ENCODE measurements at regions not wholly inside any gene's neighbourhood (a gene's known extent, or its start where the extent isn't known, plus 50 kb on each side); places are given as distances from the start of the nearest gene placed in this dataset.

- TF ChIP-seq REST (IDR thresholded peaks at IDR 0.05; ENCODE audit: low read depth, low read length) (no peak), YY1 (IDR thresholded peaks at IDR 0.05; ENCODE audit: low read depth, low read length) (no peak), MYC (IDR thresholded peaks at IDR 0.05; ENCODE audit: insufficient read depth, insufficient read length, insufficient replicate concordance, low read length, severe bottlenecking) (no peak), ZNF24 (IDR thresholded peaks at IDR 0.05) (no peak)
These were observed 180.9 kb downstream of the PTGER3 start (continued) for GRCh38 chr1:70866542-70867264.

DNA sequence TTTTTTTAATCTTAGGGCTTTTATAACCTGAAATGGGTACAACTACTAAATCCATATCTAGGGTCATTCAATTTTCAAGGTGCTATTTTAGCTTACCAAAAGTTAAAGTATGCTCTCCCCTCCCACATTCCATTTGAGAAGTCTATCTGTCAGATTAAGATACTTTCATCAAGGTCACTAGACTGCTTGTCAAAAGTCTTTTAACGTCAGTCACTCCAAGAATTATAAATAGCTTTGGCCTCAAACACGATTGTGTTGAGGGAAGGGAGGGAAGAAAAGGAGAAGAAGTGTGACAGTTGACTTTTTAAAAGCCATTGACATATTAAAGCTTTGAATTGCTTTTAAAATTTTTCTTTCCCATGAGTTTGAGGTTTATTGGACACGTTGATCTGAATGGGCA is 175.8 kb downstream of the PTGER3 start:
- Histone ChIP-seq H2AFZ (ENCODE audit: control insufficient read depth, low read depth, low read length) (no peak overlapping the region), H3K36me3 (ENCODE audit: control insufficient read depth in 2 of 2, insufficient read depth in 2 of 2, low read length in 1 of 2) (no peaks in the 10 kb centered on the region), H3K4me3 (no peak overlapping the region), H3K9ac (ENCODE audit: control insufficient read depth, insufficient read depth, low read length) (no peak overlapping the region), H3K27me3 (replicated peaks in 1 of 2; ENCODE audit: control insufficient read depth in 2 of 2, insufficient read depth in 2 of 2, low read length in 1 of 2) (no peaks in the 10 kb centered on the region; a peak in 1 of 4 replicates), H4K20me1 (ENCODE audit: control insufficient read depth, insufficient read depth) (no peaks in the 10 kb centered on the region), H3K4me1 (ENCODE audit: control insufficient read depth, insufficient read depth, low read length) (no peaks in the 10 kb centered on the region), H3K4me2 (ENCODE audit: control insufficient read depth, insufficient read depth) (no peak overlapping the region), H3K79me2 (ENCODE audit: control insufficient read depth, insufficient read depth, low read length) (no peaks in the 10 kb centered on the region), H3K27ac (ENCODE audit: control insufficient read depth, insufficient read depth) (no peak overlapping the region), H3K9me3 (replicated peaks; ENCODE audit: control insufficient read depth, insufficient read depth, low read length) (no peaks in the 10 kb centered on the region)
- 0% methylated on average over 3 of the region's 3 CpGs for WGBS (ENCODE audit: insufficient coverage, insufficient replicate concordance, low lambda C conversion rate, missing lambda C conversion rate)
- no TSS peak for BruUV-seq (replicated peaks)
- no peak for DNase-seq (ENCODE audit: low read depth, low spot score)
- RAD21 ChIA-PET (ENCODE audit: unreplicated experiment): no interaction called here
- CTCF ChIA-PET: interaction anchor here (1.6 kb wide), 1 partner anchor 25 kb away, joined by 4 read pairs; no protein-coding TSS in a partner anchor
- POLR2A ChIA-PET: no interaction called here
- ATAC-seq: no peak
- SMC1A ChIA-PET (ENCODE audit: uncharacterized antibody, unreplicated experiment): interaction anchor here (0.9 kb wide), 1 partner anchor 43 kb away, joined by 4 read pairs; no protein-coding TSS in a partner anchor
- intact Hi-C loops (cut with micrococcal nuclease; ENCODE audit: unreplicated experiment): no loop called here
- in situ Hi-C loops (cut with MboI): no loop called here
- no peak for FAIRE-seq
- TF ChIP-seq GATAD2B (conservative IDR thresholded peaks at IDR 0.05; ENCODE audit: low read depth): no peak
- TF ChIP-seq RELA (IDR thresholded peaks at IDR 0.05; ENCODE audit: borderline replicate concordance, partially characterized antibody): no peak
- TF ChIP-seq BHLHE40 (IDR thresholded peaks at IDR 0.05; ENCODE audit: borderline replicate concordance in 1 of 2, low read depth in 2 of 2, low read length in 1 of 2): no peak
- no peak for TF ChIP-seq REST (IDR thresholded peaks at IDR 0.05; ENCODE audit: low read depth, low read length)
- TF ChIP-seq, protein P1, sequence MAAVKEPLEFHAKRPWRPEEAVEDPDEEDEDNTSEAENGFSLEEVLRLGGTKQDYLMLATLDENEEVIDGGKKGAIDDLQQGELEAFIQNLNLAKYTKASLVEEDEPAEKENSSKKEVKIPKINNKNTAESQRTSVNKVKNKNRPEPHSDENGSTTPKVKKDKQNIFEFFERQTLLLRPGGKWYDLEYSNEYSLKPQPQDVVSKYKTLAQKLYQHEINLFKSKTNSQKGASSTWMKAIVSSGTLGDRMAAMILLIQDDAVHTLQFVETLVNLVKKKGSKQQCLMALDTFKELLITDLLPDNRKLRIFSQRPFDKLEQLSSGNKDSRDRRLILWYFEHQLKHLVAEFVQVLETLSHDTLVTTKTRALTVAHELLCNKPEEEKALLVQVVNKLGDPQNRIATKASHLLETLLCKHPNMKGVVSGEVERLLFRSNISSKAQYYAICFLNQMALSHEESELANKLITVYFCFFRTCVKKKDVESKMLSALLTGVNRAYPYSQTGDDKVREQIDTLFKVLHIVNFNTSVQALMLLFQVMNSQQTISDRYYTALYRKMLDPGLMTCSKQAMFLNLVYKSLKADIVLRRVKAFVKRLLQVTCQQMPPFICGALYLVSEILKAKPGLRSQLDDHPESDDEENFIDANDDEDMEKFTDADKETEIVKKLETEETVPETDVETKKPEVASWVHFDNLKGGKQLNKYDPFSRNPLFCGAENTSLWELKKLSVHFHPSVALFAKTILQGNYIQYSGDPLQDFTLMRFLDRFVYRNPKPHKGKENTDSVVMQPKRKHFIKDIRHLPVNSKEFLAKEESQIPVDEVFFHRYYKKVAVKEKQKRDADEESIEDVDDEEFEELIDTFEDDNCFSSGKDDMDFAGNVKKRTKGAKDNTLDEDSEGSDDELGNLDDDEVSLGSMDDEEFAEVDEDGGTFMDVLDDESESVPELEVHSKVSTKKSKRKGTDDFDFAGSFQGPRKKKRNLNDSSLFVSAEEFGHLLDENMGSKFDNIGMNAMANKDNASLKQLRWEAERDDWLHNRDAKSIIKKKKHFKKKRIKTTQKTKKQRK (IDR thresholded peaks at IDR 0.05; ENCODE audit: low read depth, low read length): no peak

Measured in GM12878 (cell line).